Gastrocnemius medialis (tissue), 4 donors: ENCODE measurements at regions not wholly inside any gene's neighbourhood (a gene's known extent, or its start where the extent isn't known, plus 50 kb on each side); places are given as distances from the start of the nearest gene placed in this dataset.
A peak's percentile ranks its signal among the peaks of the same experiment; 100 is the strongest.

ENCODE experiments used
- ATAC-seq, 2 donors: fragments of 150-250 bp; one replicate each; pipeline ENCODE4 v1.9.1; 2016
- DNase-seq, 2 donors: peaks; one replicate each; pipeline ENCODE4 v3.0.0-alpha.2; 2019
- H3K27ac ChIP-seq, 4 donors: fragments of 200-600 bp; sonication (generic); 1 replicate in 1 of 4; 2 replicates in 3 of 4; pipeline ENCODE4 v1.5.1; 2016 to 2018; ENCODE audit warnings: mild to moderate bottlenecking in 2 of 4, moderate library complexity in 1 of 4
- H3K27me3 ChIP-seq, 3 donors: fragments of 200-600 bp; sonication (generic) in 2 of 3; 1 replicate in 1 of 3; 2 replicates in 2 of 3; pipeline versions ENCODE4 v1.5.1 to v1.6.0; 2016 to 2019; ENCODE audit warnings: mild to moderate bottlenecking in 1 of 3, moderate library complexity in 1 of 3
- H3K36me3 ChIP-seq, 2 donors: fragments of 200-600 bp; sonication (generic) in 1 of 2; one replicate each; pipeline ENCODE4 v1.5.1; 2017 to 2018
- H3K4me1 ChIP-seq, 2 donors: fragments of 200-600 bp; sonication (generic) in 1 of 2; one replicate each; pipeline ENCODE4 v1.5.1; 2016 to 2017; ENCODE audit warnings: mild to moderate bottlenecking in 2 of 2
- H3K4me3 ChIP-seq, 4 donors: fragments of 200-600 bp; sonication (generic) in 3 of 4; 1 replicate in 1 of 4; 2 replicates in 3 of 4; pipeline ENCODE4 v1.5.1; 2016 to 2019; ENCODE audit warnings: mild to moderate bottlenecking in 2 of 4
- H3K9me3 ChIP-seq, 3 donors: fragments of 200-600 bp; sonication (generic) in 2 of 3; 1 replicate in 1 of 3; 2 replicates in 2 of 3; pipeline ENCODE4 v1.5.1; 2016 to 2019
- POLR2A ChIP-seq, 2 donors: fragments of 450-650 bp; IDR thresholded peaks; one replicate each; pipeline ENCODE4 v1.6.1; 2017; ENCODE audit warnings: antibody characterized with exemption in 2 of 2, mild to moderate bottlenecking in 2 of 2, moderate library complexity in 2 of 2
- in situ Hi-C, 4 donors: fragments of 200-750 bp; cut with MboI; loops; one replicate each; pipeline versions ENCODE4 v1.15.0 to v1.8.0; 2017; ENCODE audit warnings: low sequenced_read_pairs in 4 of 4
- intact Hi-C: fragments of 100-400 bp; cut with DNase I; formaldehyde crosslinking; loops from one replicate; pipeline ENCODE4 v1.15.1; 2023; ENCODE audit warnings: low total_unique reads
- TF ChIP-seq, protein P1 (sequence below), 5 experiments: fragments of 450-650 bp in 3 of 5; fragments of 200-600 bp in 2 of 5; sonication (generic) in 2 of 5; IDR thresholded peaks in 4 of 5; conservative IDR thresholded peaks in 1 of 5; 1 replicate in 4 of 5; 2 replicates in 1 of 5; pipeline ENCODE4 v1.5.1; 2016 to 2019; ENCODE audit warnings: antibody characterized with exemption in 5 of 5, mild to moderate bottlenecking in 3 of 5, moderate library complexity in 3 of 5

DNA sequence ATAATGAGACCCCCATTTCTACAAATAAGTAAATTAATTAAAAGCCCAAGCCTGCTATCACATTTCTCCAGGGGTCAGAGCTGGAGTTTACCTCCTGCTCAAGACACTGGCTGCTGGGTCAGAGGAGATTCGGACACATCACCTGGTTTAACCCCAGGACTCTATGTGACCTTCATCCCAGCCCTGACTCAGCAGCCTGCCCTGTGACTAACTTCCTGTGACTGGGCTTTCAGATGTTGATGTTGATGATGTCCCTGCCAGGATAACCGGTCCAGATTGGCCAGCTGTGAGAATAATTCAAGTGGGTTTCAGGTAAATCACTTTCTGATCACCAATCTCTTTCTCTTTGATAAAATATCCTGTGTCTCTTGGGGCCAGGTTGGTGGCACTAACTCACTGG lies 102.4 kb upstream of the MAML3 start:
- peak overlapping the region in 1 of 4 donors; percentile 63 for H3K27ac ChIP-seq
- intact Hi-C loops (no loop called here), in situ Hi-C loops (loop anchor here (10.0 kb wide), 3 partner anchors 212 to 522 kb away; no protein-coding TSS in a partner anchor)
- TF ChIP-seq POLR2A (IDR thresholded peaks at IDR 0.05) = no peak
- TF ChIP-seq, protein P1, sequence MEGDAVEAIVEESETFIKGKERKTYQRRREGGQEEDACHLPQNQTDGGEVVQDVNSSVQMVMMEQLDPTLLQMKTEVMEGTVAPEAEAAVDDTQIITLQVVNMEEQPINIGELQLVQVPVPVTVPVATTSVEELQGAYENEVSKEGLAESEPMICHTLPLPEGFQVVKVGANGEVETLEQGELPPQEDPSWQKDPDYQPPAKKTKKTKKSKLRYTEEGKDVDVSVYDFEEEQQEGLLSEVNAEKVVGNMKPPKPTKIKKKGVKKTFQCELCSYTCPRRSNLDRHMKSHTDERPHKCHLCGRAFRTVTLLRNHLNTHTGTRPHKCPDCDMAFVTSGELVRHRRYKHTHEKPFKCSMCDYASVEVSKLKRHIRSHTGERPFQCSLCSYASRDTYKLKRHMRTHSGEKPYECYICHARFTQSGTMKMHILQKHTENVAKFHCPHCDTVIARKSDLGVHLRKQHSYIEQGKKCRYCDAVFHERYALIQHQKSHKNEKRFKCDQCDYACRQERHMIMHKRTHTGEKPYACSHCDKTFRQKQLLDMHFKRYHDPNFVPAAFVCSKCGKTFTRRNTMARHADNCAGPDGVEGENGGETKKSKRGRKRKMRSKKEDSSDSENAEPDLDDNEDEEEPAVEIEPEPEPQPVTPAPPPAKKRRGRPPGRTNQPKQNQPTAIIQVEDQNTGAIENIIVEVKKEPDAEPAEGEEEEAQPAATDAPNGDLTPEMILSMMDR (IDR thresholded peaks at IDR 0.05 in 4 of 5, conservative IDR thresholded peaks at IDR 0.05 in 1 of 5) = no peak
- peak in 1 of 2 donors; percentile 28 for ATAC-seq
- no peaks in the 10 kb centered on the region for H3K27me3 ChIP-seq
- no peaks in the 10 kb centered on the region for H3K9me3 ChIP-seq
- H3K4me3 ChIP-seq = no peak overlapping the region
- no peaks in the 10 kb centered on the region for H3K36me3 ChIP-seq
- DNase-seq = peak in 1 of 2 donors; percentile 35
- H3K4me1 ChIP-seq = peaks cover 15 to 24% of the 10 kb centered on the region in 2 donors

DNA sequence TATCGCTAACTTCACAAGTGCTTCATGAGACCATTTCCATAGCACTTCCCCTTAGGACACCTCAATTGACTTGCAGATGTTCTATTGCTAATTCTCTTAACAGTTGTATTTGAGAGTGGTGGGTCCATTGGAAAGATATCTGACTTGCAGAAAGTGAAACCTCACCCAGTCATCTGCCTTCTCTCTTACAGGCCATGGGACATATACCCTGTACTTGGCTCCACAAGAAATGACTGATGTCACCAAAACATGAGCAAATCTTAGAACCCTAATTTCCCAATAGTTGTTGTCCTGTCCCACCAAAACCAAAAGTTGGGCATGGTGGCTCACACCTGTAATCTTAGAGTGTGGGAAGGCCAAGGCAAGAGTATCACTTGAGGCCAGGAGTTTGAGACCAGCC lies 101.9 kb upstream of the MAML3 start:
- no peak for DNase-seq
- Histone ChIP-seq H3K27ac (no peak overlapping the region), H3K27me3 (no peaks in the 10 kb centered on the region), H3K36me3 (no peaks in the 10 kb centered on the region), H3K4me3 (no peak overlapping the region), H3K9me3 (no peaks in the 10 kb centered on the region), H3K4me1 (peaks cover 15 to 24% of the 10 kb centered on the region in 2 donors)
- no peak for ATAC-seq
- in situ Hi-C loops = loop anchor here (10.0 kb wide), 3 partner anchors 211 to 521 kb away; no protein-coding TSS in a partner anchor
- intact Hi-C loops = no loop called here
- TF ChIP-seq, protein P1 (IDR thresholded peaks at IDR 0.05 in 4 of 5, conservative IDR thresholded peaks at IDR 0.05 in 1 of 5) = no peak
- no peak for TF ChIP-seq POLR2A (IDR thresholded peaks at IDR 0.05)

DNA sequence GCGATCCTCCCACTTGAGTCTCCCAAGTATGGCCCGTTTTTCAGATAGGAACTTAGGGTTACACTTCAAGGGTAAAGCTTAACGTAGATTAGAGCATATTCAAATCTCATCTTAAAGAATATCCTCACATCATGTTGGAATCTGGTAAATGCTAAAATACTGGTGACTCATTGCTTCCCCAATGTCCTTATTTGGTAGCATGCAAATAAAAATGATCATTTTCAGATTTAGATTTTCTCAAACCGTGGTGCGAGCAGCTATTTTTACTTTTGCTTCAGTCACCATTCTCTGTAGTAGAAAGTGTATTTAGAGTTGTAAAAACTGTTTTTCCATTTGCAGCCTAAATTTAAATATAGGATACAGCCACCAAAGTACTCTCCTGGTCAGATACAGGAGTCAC lies 101.5 kb upstream of the MAML3 start:
- TF ChIP-seq POLR2A (IDR thresholded peaks at IDR 0.05) = no peak
- TF ChIP-seq, protein P1 (IDR thresholded peaks at IDR 0.05 in 4 of 5, conservative IDR thresholded peaks at IDR 0.05 in 1 of 5) = no peak
- DNase-seq (no peak), ATAC-seq (no peak)
- H3K9me3 ChIP-seq = no peaks in the 10 kb centered on the region
- intact Hi-C loops (no loop called here), in situ Hi-C loops (loop anchor here (10.0 kb wide), 3 partner anchors 211 to 521 kb away; no protein-coding TSS in a partner anchor)
- no peaks in the 10 kb centered on the region for H3K36me3 ChIP-seq
- no peaks in the 10 kb centered on the region for H3K27me3 ChIP-seq
- peaks cover 15 to 24% of the 10 kb centered on the region in 2 donors for H3K4me1 ChIP-seq
- no peak overlapping the region for H3K4me3 ChIP-seq
- H3K27ac ChIP-seq = no peak overlapping the region

DNA sequence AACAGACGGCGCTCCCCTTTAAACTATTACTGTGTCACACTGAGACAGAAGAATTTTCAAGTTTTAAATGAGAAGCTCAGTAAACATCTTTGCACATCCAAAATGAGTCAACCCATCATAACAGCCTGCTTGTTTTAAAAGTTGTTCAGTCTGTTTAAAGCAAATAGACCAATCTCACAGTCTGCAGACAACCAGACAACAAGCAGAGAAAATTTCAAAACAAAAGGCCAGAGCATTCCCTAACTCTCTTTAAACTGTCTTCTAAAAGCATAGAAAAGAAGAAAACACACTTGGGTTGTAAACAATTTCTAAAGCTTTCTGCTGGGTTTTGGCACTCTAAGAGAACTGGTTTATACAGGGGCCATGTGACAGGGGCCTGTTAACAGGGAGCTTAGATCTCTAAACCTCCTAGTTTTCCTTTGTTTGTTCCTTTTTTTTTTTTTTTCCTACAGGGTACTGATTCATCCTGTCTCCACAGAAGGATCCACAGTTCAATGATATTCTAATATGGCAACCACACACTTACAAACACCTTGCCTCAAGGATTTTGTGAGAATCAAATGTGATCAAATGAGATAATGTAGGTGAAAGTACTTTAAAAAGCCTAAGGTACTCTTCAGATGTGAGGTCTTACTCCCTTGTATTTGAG lies 100.8 kb upstream of the MAML3 start:
- ATAC-seq = no peak
- in situ Hi-C loops = loop anchor here (10.0 kb wide), 3 partner anchors 210 to 520 kb away; no protein-coding TSS in a partner anchor
- H3K27ac ChIP-seq = no peak overlapping the region
- intact Hi-C loops = loop anchor here (5.0 kb wide), 3 partner anchors 53 to 597 kb away; no protein-coding TSS in a partner anchor
- H3K27me3 ChIP-seq = no peaks in the 10 kb centered on the region
- no peaks in the 10 kb centered on the region for H3K9me3 ChIP-seq
- H3K4me3 ChIP-seq = no peak overlapping the region
- peaks cover 15 to 24% of the 10 kb centered on the region in 2 donors for H3K4me1 ChIP-seq
- no peak for DNase-seq
- H3K36me3 ChIP-seq = no peaks in the 10 kb centered on the region
- TF ChIP-seq, protein P1 (IDR thresholded peaks at IDR 0.05 in 4 of 5, conservative IDR thresholded peaks at IDR 0.05 in 1 of 5) = no peak
- TF ChIP-seq POLR2A (IDR thresholded peaks at IDR 0.05) = no peak
